H1 (cell line): ENCODE measurements at regions not wholly inside any gene's neighbourhood (a gene's known extent, or its start where the extent isn't known, plus 50 kb on each side); places are given as distances from the start of the nearest gene placed in this dataset.
A peak's percentile ranks its signal among the peaks of the same experiment; 100 is the strongest.

Experiments used
- CTCF ChIA-PET: fragments of 300-600 bp; sonication (Branson Sonifier 250); formaldehyde crosslinking; loops from one replicate; lab custom pipeline; 2021; ENCODE audit not compliant: partially characterized antibody; lab: Charles Lee
- POLR2A ChIA-PET: fragments of 300-600 bp; sonication (Branson Sonifier 250); formaldehyde crosslinking; loops from one replicate; lab custom pipeline; 2021; ENCODE audit warnings: inconsistent platforms; ENCODE audit not compliant: partially characterized antibody; lab: Charles Lee
- DNase-seq, 2 experiments: peaks; one replicate each; pipeline versions ENCODE4 v3.0.0 to v3.0.0-alpha.2; 2010 to 2022; ENCODE audit warnings: low spot score in 2 of 2, low read depth in 1 of 2, mixed read lengths in 1 of 2
- FAIRE-seq: peaks from 2 replicates; lab custom pipeline; 2011; peaks lifted over from hg19 to GRCh38; lab: Jason Lieb, UNC
- H2AFZ ChIP-seq: 2 replicates; pipeline ENCODE4 v1.8.1; 2012; ENCODE audit warnings: low read length, inconsistent platforms
- H2AK5ac ChIP-seq: 2 replicates; pipeline ENCODE4 v1.6.1; 2013; ENCODE audit warnings: low read depth, low read length
- H2BK120ac ChIP-seq: replicated peaks from 2 replicates; pipeline ENCODE3; 2013; ENCODE audit warnings: low read depth, low read length, inconsistent platforms
- H2BK12ac ChIP-seq: 2 replicates; pipeline ENCODE4 v1.6.1; 2013; ENCODE audit warnings: low read depth, low read length
- H2BK15ac ChIP-seq: 2 replicates; pipeline ENCODE4 v1.6.1; 2013; ENCODE audit warnings: low read length
- H2BK20ac ChIP-seq: 2 replicates; pipeline ENCODE4 v1.6.1; 2013; ENCODE audit warnings: low read length
- H2BK5ac ChIP-seq: 2 replicates; pipeline ENCODE4 v1.6.1; 2013; ENCODE audit warnings: low read depth, low read length
- H3K14ac ChIP-seq: 2 replicates; pipeline ENCODE4 v1.6.1; 2013; ENCODE audit warnings: inconsistent platforms; ENCODE audit not compliant: insufficient read length
- H3K18ac ChIP-seq: 2 replicates; pipeline ENCODE4 v1.6.1; 2013; ENCODE audit warnings: low read length; ENCODE audit errors: extremely low read depth
- H3K23ac ChIP-seq: 2 replicates; pipeline ENCODE4 v1.6.1; 2013; ENCODE audit warnings: inconsistent platforms; ENCODE audit not compliant: insufficient read length
- H3K23me2 ChIP-seq: 2 replicates; pipeline ENCODE4 v1.6.1; 2013; ENCODE audit warnings: low read depth, low read length
- H3K27ac ChIP-seq: 2 replicates; pipeline ENCODE4 v1.6.1; 2011; ENCODE audit warnings: low read depth, low read length, inconsistent platforms
- H3K27me3 ChIP-seq, 4 experiments: replicated peaks in 1 of 4; 1 replicate in 1 of 4; 2 replicates in 3 of 4; pipeline versions ENCODE4 v1.6.1 to v1.8.1; 2011 to 2013; ENCODE audit warnings: low read length in 3 of 4, mild to moderate bottlenecking in 3 of 4, inconsistent platforms in 2 of 4, mixed read lengths in 2 of 4, moderate library complexity in 1 of 4; ENCODE audit not compliant: control insufficient read depth in 3 of 4, insufficient read depth in 3 of 4; ENCODE audit errors: extremely low read depth in 1 of 4
- H3K36me3 ChIP-seq, 4 experiments: 2 replicates each; pipeline versions ENCODE4 v1.6.1 to v1.8.1; 2011 to 2013; ENCODE audit warnings: mild to moderate bottlenecking in 4 of 4, low read length in 3 of 4, moderate library complexity in 2 of 4, control low read depth in 1 of 4, inconsistent platforms in 1 of 4; ENCODE audit not compliant: insufficient read depth in 4 of 4, control insufficient read depth in 2 of 4
- H3K4ac ChIP-seq: replicated peaks from 2 replicates; pipeline ENCODE3; 2013; ENCODE audit warnings: low read length, low read depth, mixed read lengths, inconsistent platforms; ENCODE audit not compliant: insufficient read length
- H3K4me1 ChIP-seq, 4 experiments: replicated peaks in 1 of 4; 1 replicate in 1 of 4; 2 replicates in 3 of 4; pipeline versions ENCODE4 v1.6.1 to v1.8.1; 2011 to 2013; ENCODE audit warnings: low read length in 3 of 4, inconsistent platforms in 2 of 4, mixed read lengths in 1 of 4; ENCODE audit not compliant: insufficient read depth in 4 of 4, control insufficient read depth in 3 of 4
- H3K4me2 ChIP-seq, 2 experiments: 2 replicates each; pipeline versions ENCODE4 v1.6.1 to v1.8.1; 2011 to 2013; ENCODE audit warnings: low read depth in 2 of 2, low read length in 2 of 2, control low read depth in 1 of 2, inconsistent platforms in 1 of 2, mild to moderate bottlenecking in 1 of 2; ENCODE audit not compliant: insufficient read depth in 1 of 2
- H3K4me3 ChIP-seq, 4 experiments: fragments of 200-600, 300-600 bp in 1 of 4; sonication (generic), shearing (Covaris generic), sonication (Bioruptor Twin) in 1 of 4; 2 replicates each; pipeline versions ENCODE4 v1.5.1 to v1.8.1; 2011 to 2016; ENCODE audit warnings: low read length in 4 of 4, low read depth in 3 of 4, control low read depth in 2 of 4, inconsistent platforms in 2 of 4, mild to moderate bottlenecking in 2 of 4, mixed read lengths in 1 of 4, moderate library complexity in 1 of 4; ENCODE audit not compliant: insufficient read depth in 2 of 4; ENCODE audit errors: extremely low read depth in 1 of 4
- H3K56ac ChIP-seq: replicated peaks from 2 replicates; pipeline ENCODE3; 2013; ENCODE audit warnings: low read depth, mild to moderate bottlenecking, mixed read lengths, low read length, inconsistent platforms; ENCODE audit not compliant: insufficient read length
- H3K79me1 ChIP-seq: 2 replicates; pipeline ENCODE4 v1.6.1; 2013; ENCODE audit warnings: low read depth, low read length, control low read depth
- H3K79me2 ChIP-seq, 2 experiments: 2 replicates each; pipeline versions ENCODE4 v1.6.1 to v1.8.1; 2012 to 2013; ENCODE audit warnings: low read length in 2 of 2, mild to moderate bottlenecking in 2 of 2, inconsistent platforms in 1 of 2; ENCODE audit not compliant: insufficient read depth in 2 of 2, control insufficient read depth in 1 of 2
- H3K9ac ChIP-seq, 4 experiments: replicated peaks in 1 of 4; 1 replicate in 1 of 4; 2 replicates in 3 of 4; pipeline versions ENCODE4 v1.6.1 to v1.8.1; 2011 to 2013; ENCODE audit warnings: low read depth in 3 of 4, low read length in 3 of 4, control low read depth in 2 of 4, mild to moderate bottlenecking in 2 of 4, moderate library complexity in 2 of 4, inconsistent platforms in 1 of 4; ENCODE audit errors: extremely low read depth in 1 of 4
- H3K9me3 ChIP-seq, 2 experiments: 2 replicates each; pipeline versions ENCODE4 v1.6.1 to v1.8.1; 2012 to 2013; ENCODE audit warnings: mild to moderate bottlenecking in 2 of 2, moderate library complexity in 2 of 2, control low read depth in 1 of 2, inconsistent platforms in 1 of 2, low read depth in 1 of 2, low read length in 1 of 2, mixed read lengths in 1 of 2; ENCODE audit not compliant: insufficient read depth in 2 of 2
- H4K20me1 ChIP-seq, 2 experiments: replicated peaks in 1 of 2; 2 replicates each; pipeline versions ENCODE3 to v1.8.1; 2011 to 2013; ENCODE audit warnings: inconsistent platforms in 2 of 2, low read length in 2 of 2, mild to moderate bottlenecking in 1 of 2; ENCODE audit not compliant: insufficient read depth in 2 of 2, control insufficient read depth in 1 of 2
- H4K5ac ChIP-seq: 2 replicates; pipeline ENCODE4 v1.6.1; 2013; ENCODE audit warnings: low read length, low read depth, mixed read lengths, inconsistent platforms; ENCODE audit not compliant: insufficient read length
- H4K8ac ChIP-seq: 2 replicates; pipeline ENCODE4 v1.8.0; 2013; ENCODE audit warnings: mild to moderate bottlenecking, moderate library complexity, low read length, inconsistent platforms; ENCODE audit not compliant: insufficient read depth; ENCODE audit errors: extremely low read depth
- H4K91ac ChIP-seq: replicated peaks from 2 replicates; pipeline ENCODE3; 2013; ENCODE audit warnings: low read length, mixed read lengths, inconsistent platforms; ENCODE audit not compliant: insufficient read length
- EP300 ChIP-seq, 2 experiments: IDR thresholded peaks; 1 replicate in 1 of 2; 2 replicates in 1 of 2; pipeline ENCODE4 v1.6.1; 2011 to 2012; ENCODE audit warnings: low read depth in 2 of 2, low read length in 2 of 2, mild to moderate bottlenecking in 2 of 2, borderline replicate concordance in 1 of 2, inconsistent platforms in 1 of 2, moderate library complexity in 1 of 2
- GTF2F1 ChIP-seq: IDR thresholded peaks from 2 replicates; pipeline ENCODE4 v1.6.1; 2012; ENCODE audit warnings: low read depth, low read length, improper control_type of control experiment, borderline replicate concordance
- POLR2A ChIP-seq, 2 experiments: IDR thresholded peaks; 1 replicate in 1 of 2; 2 replicates in 1 of 2; pipeline ENCODE4 v1.6.1; 2011; ENCODE audit warnings: low read depth in 2 of 2, low read length in 2 of 2, mild to moderate bottlenecking in 2 of 2; ENCODE audit errors: control extremely low read depth in 1 of 2
- POLR2AphosphoS5 ChIP-seq: IDR thresholded peaks from 2 replicates; pipeline ENCODE4 v1.6.1; 2011; ENCODE audit warnings: low read depth, low read length
- SIN3A ChIP-seq, 2 experiments: IDR thresholded peaks in 1 of 2; conservative IDR thresholded peaks in 1 of 2; 2 replicates each; pipeline ENCODE4 v1.6.1; 2011 to 2012; ENCODE audit warnings: low read length in 2 of 2, improper control_type of control experiment in 1 of 2, low read depth in 1 of 2, mild to moderate bottlenecking in 1 of 2
- SP1 ChIP-seq: IDR thresholded peaks from 2 replicates; pipeline ENCODE4 v1.6.1; 2011; ENCODE audit warnings: low read depth, low read length
- TAF7 ChIP-seq: optimal IDR thresholded peaks from 2 replicates; pipeline ENCODE3; 2011; ENCODE audit warnings: low read depth, mild to moderate bottlenecking, inconsistent platforms, low read length, moderate library complexity, borderline replicate concordance
- TBP ChIP-seq: IDR thresholded peaks from 2 replicates; pipeline ENCODE4 v1.6.1; 2011; ENCODE audit warnings: low read depth, low read length, improper control_type of control experiment
- WGBS, 2 experiments: shearing (Covaris generic) in 1 of 2; methylation state at CpG; one replicate each; pipeline versions ENCODE4 v1.1.6 to v1.1.7; 2013 to 2015; ENCODE audit warnings: low lambda C conversion rate in 2 of 2, mixed read lengths in 2 of 2, inconsistent platforms in 1 of 2, low coverage in 1 of 2, missing lambda C conversion rate in 1 of 2; ENCODE audit not compliant: insufficient replicate concordance in 2 of 2, insufficient coverage in 1 of 2, insufficient read length in 1 of 2; ENCODE audit errors: extremely low coverage in 1 of 2, missing lambda C conversion rate in 1 of 2; 5-methylcytosine and 5-hydroxymethylcytosine counted together

DNA sequence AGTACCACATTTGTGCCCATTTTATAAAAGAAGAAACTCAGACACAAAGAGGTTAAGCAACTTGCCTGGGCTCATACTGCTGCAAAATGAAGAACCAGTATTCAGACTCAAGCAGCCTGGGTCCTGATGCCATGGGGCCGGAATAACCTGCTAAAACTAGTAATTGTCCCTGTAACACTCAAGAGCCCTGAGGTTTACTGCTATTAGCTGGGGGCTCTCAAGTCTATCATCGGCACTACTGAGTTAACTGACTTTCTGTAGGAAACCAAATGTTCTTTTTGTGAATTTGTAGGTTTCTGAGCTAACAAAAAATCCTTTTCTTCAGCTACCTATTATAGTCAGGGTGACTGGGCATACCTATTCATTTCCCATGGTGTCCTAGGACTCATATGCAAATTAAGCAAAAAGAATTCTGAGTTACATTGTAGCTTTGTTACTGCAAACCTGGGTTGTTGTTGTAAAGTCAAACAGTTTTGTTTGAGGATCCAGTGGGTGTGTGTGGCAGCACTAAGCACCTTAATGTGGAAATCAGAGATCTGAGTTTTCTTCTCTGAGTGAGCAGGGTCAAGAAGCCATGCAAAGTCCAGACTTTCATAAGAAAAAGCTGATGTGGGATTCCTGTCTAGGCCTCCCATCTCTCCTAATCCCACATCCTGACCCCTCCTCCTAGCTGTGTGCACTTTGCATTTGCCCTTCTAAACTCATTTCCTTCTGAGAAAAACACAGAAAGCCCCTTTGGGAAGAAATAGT lies 72.4 kb upstream of the TNP1 start:
- H4K8ac ChIP-seq: no peak overlapping the region
- no peak overlapping the region for H2BK20ac ChIP-seq
- no peak overlapping the region for H2BK5ac ChIP-seq
- no peak overlapping the region; a peak in 1 of 4 replicates for H3K4me2 ChIP-seq
- no peaks in the 10 kb centered on the region for H3K23me2 ChIP-seq
- H3K4ac ChIP-seq: no peak overlapping the region
- POLR2A ChIA-PET: interaction anchor here (0.8 to 1.4 kb wide), 5 partner anchors 12 to 238 kb away, joined by 3 to 7 read pairs (median 4); no protein-coding TSS in a partner anchor
- H3K14ac ChIP-seq: no peak overlapping the region
- H3K79me1 ChIP-seq: no peaks in the 10 kb centered on the region
- H3K23ac ChIP-seq: no peak overlapping the region
- no peak overlapping the region for H2AK5ac ChIP-seq
- H3K4me1 ChIP-seq: no peaks in the 10 kb centered on the region; a peak in 2 of 7 replicates
- H4K20me1 ChIP-seq: no peaks in the 10 kb centered on the region
- CTCF ChIA-PET: interaction anchor here (1.0 to 1.4 kb wide), 5 partner anchors 13 to 234 kb away, joined by 3 to 6 read pairs (median 3); no protein-coding TSS in a partner anchor
- H3K18ac ChIP-seq: no peak overlapping the region
- no peak overlapping the region for H2BK12ac ChIP-seq
- H3K27me3 ChIP-seq: no peaks in the 10 kb centered on the region
- no peaks in the 10 kb centered on the region for H3K79me2 ChIP-seq
- H2BK120ac ChIP-seq: no peak overlapping the region
- H3K4me3 ChIP-seq: no peak overlapping the region
- no peak for FAIRE-seq
- H3K27ac ChIP-seq: no peak overlapping the region
- H2AFZ ChIP-seq: no peak overlapping the region
- DNase-seq: no peak
- no peak overlapping the region for H4K91ac ChIP-seq
- no peak overlapping the region for H4K5ac ChIP-seq
- TF ChIP-seq GTF2F1 (peak; percentile 82), POLR2A (IDR thresholded peaks at IDR 0.05; ENCODE audit: control extremely low read depth in 1 of 2, low read depth in 2 of 2, low read length in 2 of 2) (peak; percentile 88 to 98), SP1 (peak; percentile 15; the same call in 1 of the 2 replicates), SIN3A (conservative IDR thresholded peaks at IDR 0.05 in 1 of 2, IDR thresholded peaks at IDR 0.05 in 1 of 2; ENCODE audit: low read depth in 1 of 2, low read length in 2 of 2) (no peak), POLR2AphosphoS5 (peak; percentile 93), TBP (peak; percentile 92), EP300 (IDR thresholded peaks at IDR 0.05; ENCODE audit: borderline replicate concordance in 1 of 2, low read depth in 2 of 2, low read length in 2 of 2) (no peak), TAF7 (peak; percentile 100)
- TF ChIP-seq, all 59 proteins: peak for 6
- H2BK15ac ChIP-seq: no peak overlapping the region
- H3K9me3 ChIP-seq: no peaks in the 10 kb centered on the region
- H3K36me3 ChIP-seq: no peaks in the 10 kb centered on the region
- H3K56ac ChIP-seq: no peak overlapping the region
- no peak overlapping the region for H3K9ac ChIP-seq
- 46% methylated on average over 2 of the region's 2 CpGs; no CpG with 5 or more reads in 1 of the 2 experiments for WGBS, 2 experiments
